GM20000 (cell line): ENCODE measurements at regions not wholly inside any gene's neighbourhood (a gene's known extent, or its start where the extent isn't known, plus 50 kb on each side); places are given as distances from the start of the nearest gene placed in this dataset.

Source experiments
- DNase-seq: peaks from one replicate; pipeline ENCODE4 v3.0.0; 2012; ENCODE audit warnings: low spot score
- TF ChIP-seq, protein P1 (sequence below): IDR thresholded peaks from 2 replicates; pipeline ENCODE4 v1.5.1; 2012; ENCODE audit warnings: mild to moderate bottlenecking, control low read depth; ENCODE audit errors: extremely low read depth, missing control alignments

GRCh38 chr13:44318161-44318560, 55.5 kb upstream of the SERP2 start:
- no peak for DNase-seq
- TF ChIP-seq, protein P1, sequence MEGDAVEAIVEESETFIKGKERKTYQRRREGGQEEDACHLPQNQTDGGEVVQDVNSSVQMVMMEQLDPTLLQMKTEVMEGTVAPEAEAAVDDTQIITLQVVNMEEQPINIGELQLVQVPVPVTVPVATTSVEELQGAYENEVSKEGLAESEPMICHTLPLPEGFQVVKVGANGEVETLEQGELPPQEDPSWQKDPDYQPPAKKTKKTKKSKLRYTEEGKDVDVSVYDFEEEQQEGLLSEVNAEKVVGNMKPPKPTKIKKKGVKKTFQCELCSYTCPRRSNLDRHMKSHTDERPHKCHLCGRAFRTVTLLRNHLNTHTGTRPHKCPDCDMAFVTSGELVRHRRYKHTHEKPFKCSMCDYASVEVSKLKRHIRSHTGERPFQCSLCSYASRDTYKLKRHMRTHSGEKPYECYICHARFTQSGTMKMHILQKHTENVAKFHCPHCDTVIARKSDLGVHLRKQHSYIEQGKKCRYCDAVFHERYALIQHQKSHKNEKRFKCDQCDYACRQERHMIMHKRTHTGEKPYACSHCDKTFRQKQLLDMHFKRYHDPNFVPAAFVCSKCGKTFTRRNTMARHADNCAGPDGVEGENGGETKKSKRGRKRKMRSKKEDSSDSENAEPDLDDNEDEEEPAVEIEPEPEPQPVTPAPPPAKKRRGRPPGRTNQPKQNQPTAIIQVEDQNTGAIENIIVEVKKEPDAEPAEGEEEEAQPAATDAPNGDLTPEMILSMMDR, result no peak

DNA sequence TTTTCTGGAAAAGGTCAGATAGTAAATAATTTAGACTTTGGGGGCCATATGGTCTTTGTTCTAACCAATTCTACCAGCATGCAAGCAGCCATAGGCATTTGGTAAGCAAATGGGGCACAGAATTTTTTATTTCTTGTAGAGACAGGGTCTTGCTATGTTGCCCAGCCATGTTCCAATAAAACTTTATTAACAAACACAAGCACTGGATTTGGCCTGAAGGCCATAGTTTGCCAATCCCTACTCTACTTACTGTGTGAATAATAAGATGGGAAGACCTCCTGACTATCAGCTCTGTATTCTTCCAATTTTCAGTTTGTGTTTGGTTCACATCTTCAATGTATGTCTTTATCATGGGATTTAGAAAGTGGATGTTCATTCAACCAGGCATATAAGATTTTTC, 53.0 kb upstream of the SERP2 start:
- TF ChIP-seq, protein P1, result no peak
- no peak for DNase-seq

GRCh38 chr13:44321961-44322360, 51.7 kb upstream of the SERP2 start:
- no peak for DNase-seq

DNA sequence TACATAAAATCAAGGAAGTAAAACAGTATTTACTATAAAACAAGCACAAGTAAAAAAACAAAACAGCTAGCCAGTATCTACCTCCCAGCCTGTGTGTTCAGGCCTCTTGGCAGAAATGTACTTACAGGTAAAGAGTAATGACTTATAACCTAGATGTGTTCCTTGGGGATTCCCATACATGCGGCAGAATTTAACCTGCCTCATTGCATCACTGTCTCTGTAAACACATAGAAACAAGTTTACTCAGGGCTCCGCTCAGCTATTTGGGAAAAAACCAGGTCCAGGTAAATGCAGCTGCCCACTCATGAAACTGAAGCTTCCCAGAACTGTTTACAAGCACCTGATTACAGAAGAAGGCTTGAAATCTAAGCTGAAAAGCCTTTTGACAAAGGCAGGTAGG, 50.7 kb upstream of the SERP2 start:
- TF ChIP-seq, protein P1, result no peak

More at GRCh38 chr13:44321961-44322360, 51.7 kb upstream of the SERP2 start:
- TF ChIP-seq, protein P1, result no peak

GRCh38 chr13:44323754-44324153, 49.9 kb upstream of the SERP2 start:
- TF ChIP-seq, protein P1, result no peak
- no peak for DNase-seq

More for the DNA sequence above, 50.7 kb upstream of the SERP2 start:
- DNase-seq, result no peak
